DMS53 treated with DMSO at 0.1 percent for 48 hours (cell line): ENCODE measurements at regions not wholly inside any gene's neighbourhood (a gene's known extent, or its start where the extent isn't known, plus 50 kb on each side); places are given as distances from the start of the nearest gene placed in this dataset.

Source experiments
- DNase-seq: peaks from one replicate; lab custom pipeline; 2025; ENCODE audit not compliant: unreplicated experiment; lab: John Stamatoyannopoulos, UW

DNA sequence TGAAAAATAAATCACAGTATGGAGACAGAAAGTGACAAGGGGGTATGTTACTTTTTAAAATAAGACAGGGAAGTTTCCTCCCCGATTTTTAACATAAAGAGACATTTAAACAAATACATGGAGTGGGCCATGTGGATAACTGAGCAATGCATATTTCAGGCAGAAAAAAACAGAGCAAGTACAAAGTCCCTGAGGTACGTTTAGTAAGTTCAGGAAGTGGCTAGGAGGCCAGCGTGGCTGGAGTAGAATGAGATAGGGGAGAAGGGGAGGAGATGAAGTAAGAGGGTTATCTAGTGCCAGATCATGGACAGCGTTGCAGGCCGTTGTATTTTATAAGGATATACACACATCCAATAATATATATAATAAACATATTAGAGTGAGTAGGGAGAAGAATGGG, 84.2 kb upstream of the ELL2 start:
- no peak for DNase-seq

GRCh38 chr5:96043446-96043845, 81.8 kb upstream of the ELL2 start:
- DNase-seq, result no peak

DNA sequence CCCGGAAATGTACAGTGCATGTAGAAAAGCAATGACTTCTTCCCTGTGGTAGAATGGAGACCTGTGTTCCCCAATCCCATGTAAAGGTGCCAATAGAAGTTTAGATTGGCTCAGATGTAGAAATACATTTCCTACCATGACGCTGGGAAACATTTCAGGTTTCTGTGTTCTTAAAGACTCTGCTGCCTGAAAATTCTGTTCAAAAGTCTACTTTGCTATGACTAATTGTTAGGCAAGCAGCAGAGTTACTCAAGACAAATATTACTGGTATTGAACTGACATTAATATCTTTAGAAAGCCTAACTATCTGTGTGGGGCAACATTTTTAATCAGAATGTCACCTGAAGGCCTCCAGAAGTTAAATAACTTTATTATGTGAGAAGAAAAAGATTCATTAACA, 75.5 kb upstream of the ELL2 start:
- no peak for DNase-seq

GRCh38 chr5:96036301-96036700, 74.7 kb upstream of the ELL2 start:
- DNase-seq, result peak; percentile 6

GRCh38 chr5:96035796-96036195, 74.1 kb upstream of the ELL2 start:
- no peak for DNase-seq

GRCh38 chr5:96033116-96033515, 71.5 kb upstream of the ELL2 start:
- DNase-seq, result no peak

GRCh38 chr5:96031811-96032261, 70.2 kb upstream of the ELL2 start:
- DNase-seq, result no peak

GRCh38 chr5:96031180-96031579, 69.5 kb upstream of the ELL2 start:
- DNase-seq, result no peak

DNA sequence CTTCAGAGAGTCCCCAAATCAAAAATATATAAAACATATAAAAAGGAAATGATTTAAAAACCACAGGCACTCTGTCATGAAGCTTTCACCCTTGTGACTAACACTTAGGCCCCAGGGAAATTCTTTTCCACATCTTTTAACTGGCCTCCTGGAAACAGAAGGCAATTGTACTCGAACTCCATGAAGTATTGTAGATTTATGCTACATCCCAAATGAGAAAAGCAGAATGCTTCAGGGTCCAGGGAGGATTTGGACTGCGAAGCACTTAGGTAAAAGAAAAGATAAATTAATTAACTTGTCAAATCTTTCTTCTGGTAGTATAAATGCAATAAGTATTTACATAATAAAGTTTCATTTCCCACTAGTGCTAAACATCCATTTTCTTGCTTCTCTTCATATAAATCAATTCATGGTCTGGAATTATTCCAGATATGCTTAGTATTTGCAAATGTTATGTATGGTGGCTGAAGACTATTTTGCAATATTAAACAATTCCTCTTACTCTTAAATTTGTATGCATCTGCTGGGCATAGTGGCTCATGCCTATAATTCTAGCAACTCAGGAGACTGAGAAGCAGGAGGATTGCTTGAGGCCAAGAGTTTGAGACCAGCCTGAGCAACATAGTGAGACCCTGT, 64.9 kb upstream of the ELL2 start:
- DNase-seq, result no peak

DNA sequence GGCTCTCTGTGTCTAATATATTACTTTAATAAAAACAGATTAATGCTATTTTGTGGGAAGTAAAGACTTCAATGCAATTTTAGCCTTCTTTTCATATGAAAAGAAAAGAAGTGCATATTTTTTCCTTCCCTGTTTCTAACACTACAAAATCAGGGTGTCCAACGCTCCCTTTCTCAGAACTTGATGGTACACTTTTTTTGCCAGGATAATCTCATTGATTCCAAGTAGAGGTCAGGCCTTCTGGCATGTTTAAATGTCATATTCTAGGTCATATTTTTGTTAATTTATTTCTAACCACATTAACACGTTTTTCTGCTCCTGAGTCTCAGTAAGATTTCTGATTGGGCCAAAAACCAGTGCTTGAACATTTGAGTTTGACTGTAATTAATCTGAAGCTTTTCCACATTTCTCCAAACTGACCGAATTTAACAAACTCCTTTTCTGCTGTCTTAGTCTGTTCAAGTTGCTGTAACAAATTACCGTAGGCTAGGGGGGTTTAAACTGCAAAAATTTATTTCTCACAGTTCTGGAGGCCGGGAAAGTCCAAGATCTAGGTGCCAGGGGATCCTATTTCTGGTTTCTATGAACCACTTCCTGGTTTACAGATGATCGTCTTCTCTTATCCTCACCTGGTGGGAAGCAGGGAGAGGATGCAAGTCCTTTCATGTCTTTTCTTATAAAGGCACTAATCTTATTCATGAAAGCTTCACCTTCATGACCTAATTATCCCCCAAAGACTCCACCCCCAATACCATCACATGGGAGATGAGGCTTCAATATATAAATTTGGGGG, 63.2 kb upstream of the ELL2 start:
- DNase-seq, result no peak

DNA sequence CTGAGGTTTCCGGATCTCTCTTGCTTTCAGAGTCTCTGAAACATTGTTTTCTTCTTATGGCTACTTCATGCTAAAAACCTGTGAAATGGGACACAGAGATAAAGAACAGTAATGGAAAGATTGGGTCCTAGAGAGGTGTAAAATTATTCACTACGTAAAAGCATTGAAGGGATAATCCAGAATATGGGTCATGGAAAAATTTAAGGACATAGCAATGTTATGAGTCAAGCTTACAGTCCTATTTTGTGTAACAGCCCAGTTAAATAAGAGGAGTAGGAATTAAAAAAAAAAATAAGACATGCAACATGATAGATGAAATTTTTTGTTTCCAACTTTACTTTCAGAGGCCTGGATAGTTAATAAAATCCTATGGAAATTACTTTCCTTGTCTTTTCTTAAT, 61.9 kb upstream of the ELL2 start:
- no peak for DNase-seq

- no peak for DNase-seq
Observed at GRCh38 chr5:96022971-96023370, 61.3 kb upstream of the ELL2 start.

DNA sequence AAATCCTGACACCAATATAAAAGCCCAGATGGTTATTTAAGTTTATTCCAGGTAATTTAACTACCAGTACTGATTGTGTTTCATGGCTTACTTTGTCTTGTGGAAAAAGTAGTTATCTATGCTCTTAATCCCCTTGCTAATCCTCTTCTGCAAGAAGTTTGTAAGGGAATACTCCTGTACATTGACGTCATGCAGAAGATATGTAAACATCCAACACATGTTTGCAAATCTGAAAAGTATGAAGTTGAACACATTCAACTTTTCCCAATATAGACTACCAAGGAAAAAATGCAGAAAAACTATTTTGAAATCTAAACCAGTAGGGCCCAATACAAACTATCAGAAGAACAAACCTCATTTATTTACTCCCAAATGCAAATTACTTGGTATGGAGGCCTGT, 56.3 kb upstream of the ELL2 start:
- DNase-seq, result peak; percentile 44

DNA sequence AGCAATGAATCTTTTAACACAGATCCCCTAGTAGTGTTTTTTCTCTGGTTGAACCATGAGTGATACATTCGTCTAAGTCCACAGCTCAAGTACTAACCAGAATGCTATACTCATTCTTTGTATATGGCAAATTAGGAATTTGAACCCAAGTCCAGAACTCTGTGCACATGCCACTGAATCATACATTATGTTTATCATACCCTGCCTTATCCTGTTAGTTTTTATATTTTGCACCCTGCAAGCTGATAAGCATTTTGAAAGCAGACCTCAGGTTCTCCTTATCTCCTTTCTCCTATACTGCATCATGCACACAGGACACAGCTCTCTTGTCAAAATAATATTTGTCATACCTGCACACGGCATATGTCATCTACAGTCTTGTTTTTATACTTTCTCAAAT, 54.6 kb upstream of the ELL2 start:
- no peak for DNase-seq

DNA sequence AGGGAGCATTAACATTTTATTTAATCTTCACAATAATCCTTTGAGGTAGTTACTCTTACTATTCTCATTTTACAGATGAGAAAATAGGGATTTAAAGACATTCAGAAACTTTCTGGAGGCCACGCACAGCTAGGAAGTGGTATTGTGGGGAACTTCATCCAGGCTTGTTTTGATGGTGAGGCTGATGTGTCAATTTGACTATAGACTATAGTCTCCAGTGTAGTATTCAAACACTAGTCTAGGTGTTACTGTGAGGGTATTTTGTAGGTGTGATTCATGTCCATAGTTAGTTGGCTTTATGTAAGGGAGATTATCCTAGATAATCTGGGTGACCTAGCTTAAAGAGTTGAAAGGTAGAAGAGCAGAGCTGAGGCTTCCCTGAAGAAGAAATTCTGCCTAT, 54.1 kb upstream of the ELL2 start:
- no peak for DNase-seq

GRCh38 chr5:96014395-96014794, 52.7 kb upstream of the ELL2 start:
- DNase-seq, result no peak

- no peak for DNase-seq
Observed at GRCh38 chr5:96013254-96013653, 51.6 kb upstream of the ELL2 start.

DNA sequence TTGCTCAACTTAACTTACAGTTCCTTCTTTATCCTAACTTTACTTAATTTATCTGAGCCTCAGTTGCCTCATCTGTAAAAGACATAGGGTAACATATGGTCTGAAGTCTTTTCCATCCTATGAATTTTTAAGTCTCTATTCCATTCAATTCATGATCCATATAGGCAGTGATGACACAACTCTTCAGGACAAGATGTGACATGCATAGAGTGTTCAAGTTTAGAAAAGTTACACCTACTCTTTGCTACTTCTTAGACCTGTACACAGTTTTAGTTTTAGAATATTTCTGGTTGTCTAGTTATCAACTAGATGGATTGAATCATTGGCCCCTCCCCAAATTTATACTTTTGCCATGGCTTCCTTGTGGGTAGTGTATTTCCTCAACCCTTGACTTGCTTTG, 50.7 kb upstream of the ELL2 start:
- DNase-seq, result no peak
